ENCODE measurements at regions not wholly inside any gene's neighbourhood (a gene's known extent, or its start where the extent isn't known, plus 50 kb on each side); places are given as distances from the start of the nearest gene placed in this dataset.

DNA sequence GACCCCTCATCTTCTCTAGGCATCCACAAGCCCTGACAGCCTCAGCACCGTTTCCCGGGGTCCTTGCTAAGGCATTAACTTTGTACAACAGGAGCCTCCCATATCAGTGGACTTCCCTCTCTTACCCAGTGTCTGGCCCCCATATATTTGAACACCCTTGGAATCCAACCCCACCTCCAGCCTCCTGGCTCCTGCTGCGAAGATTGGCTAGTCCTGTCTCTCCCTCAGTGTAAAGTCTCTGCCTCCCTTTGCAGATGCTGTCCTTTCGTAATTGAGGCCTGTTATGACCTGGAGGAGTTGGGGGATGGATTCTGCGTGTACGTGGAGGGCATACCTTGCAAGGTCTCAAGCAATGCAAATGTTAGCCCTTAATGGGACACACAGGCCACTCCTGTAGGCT lies 413.7 kb downstream of the IRS2 start:
- Mint-ChIP-seq H3K4me1 (ENCODE audit: unreplicated experiment) (peaks cover 17% of the 10 kb centered on the region), H3K27ac (ENCODE audit: unreplicated experiment) (no peak overlapping the region), H3K4me3 (ENCODE audit: unreplicated experiment) (no peak overlapping the region), H3K27me3 (ENCODE audit: unreplicated experiment) (no peaks in the 10 kb centered on the region), H3K9me3 (ENCODE audit: unreplicated experiment) (no peaks in the 10 kb centered on the region), H3K36me3 (ENCODE audit: unreplicated experiment) (no peaks in the 10 kb centered on the region)
- no peak for DNase-seq (ENCODE audit: extremely low spot score, unreplicated experiment)
- TF ChIP-seq, protein P1, sequence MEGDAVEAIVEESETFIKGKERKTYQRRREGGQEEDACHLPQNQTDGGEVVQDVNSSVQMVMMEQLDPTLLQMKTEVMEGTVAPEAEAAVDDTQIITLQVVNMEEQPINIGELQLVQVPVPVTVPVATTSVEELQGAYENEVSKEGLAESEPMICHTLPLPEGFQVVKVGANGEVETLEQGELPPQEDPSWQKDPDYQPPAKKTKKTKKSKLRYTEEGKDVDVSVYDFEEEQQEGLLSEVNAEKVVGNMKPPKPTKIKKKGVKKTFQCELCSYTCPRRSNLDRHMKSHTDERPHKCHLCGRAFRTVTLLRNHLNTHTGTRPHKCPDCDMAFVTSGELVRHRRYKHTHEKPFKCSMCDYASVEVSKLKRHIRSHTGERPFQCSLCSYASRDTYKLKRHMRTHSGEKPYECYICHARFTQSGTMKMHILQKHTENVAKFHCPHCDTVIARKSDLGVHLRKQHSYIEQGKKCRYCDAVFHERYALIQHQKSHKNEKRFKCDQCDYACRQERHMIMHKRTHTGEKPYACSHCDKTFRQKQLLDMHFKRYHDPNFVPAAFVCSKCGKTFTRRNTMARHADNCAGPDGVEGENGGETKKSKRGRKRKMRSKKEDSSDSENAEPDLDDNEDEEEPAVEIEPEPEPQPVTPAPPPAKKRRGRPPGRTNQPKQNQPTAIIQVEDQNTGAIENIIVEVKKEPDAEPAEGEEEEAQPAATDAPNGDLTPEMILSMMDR (IDR thresholded peaks at IDR 0.05), result no peak

DNA sequence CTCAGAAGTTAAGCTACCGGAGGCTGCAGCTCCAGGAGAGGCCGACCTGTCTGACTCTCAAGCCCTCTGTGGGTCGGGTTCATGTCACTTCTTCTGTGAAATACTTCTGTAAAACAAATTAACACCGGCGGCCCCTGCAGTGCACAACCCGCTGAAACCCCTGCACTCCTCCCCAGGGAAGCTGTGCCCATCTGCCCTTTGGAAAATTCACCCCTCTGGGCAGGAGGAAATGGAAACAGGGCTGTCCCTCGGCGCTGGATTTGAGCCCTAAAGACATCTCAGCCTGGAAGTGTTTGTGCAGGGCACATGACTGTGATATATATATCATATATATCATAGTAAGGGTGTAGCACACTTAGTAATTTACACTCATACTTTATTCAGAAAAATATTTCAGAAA lies 415.3 kb downstream of the IRS2 start:
- no peaks in the 10 kb centered on the region for H3K9me3 Mint-ChIP-seq (ENCODE audit: unreplicated experiment)
- H3K27me3 Mint-ChIP-seq (ENCODE audit: unreplicated experiment), result no peaks in the 10 kb centered on the region
- peaks cover 17% of the 10 kb centered on the region for H3K4me1 Mint-ChIP-seq (ENCODE audit: unreplicated experiment)

DNA sequence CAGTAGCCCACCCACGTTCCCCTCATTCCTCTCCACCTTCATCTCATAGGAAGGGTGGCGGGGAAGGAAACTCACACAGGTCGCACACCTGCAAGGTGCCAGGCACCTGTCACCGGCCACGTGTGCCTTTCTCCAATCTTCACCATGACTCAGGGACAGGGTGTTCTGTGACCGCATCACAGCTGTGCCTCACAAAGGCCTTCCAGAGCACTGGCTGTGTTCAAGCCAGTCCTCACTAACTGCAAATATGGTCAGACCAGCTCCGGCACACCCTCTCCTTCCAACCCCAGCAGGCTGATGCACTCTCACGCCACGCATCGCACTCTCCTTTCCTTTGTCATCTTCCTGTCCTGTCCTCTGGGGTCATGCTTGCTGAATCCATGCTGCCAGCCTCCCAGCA lies 415.9 kb downstream of the IRS2 start:
- H3K9me3 Mint-ChIP-seq (ENCODE audit: unreplicated experiment), result no peaks in the 10 kb centered on the region
- H3K27me3 Mint-ChIP-seq (ENCODE audit: unreplicated experiment), result no peaks in the 10 kb centered on the region
- DNase-seq (ENCODE audit: extremely low spot score, unreplicated experiment), result no peak

More for the DNA sequence above, 415.3 kb downstream of the IRS2 start:
- Mint-ChIP-seq H3K27ac (ENCODE audit: unreplicated experiment) (no peak overlapping the region), H3K36me3 (ENCODE audit: unreplicated experiment) (no peaks in the 10 kb centered on the region), H3K4me3 (ENCODE audit: unreplicated experiment) (no peak overlapping the region)
- DNase-seq (ENCODE audit: extremely low spot score, unreplicated experiment), result no peak
- TF ChIP-seq, protein P1 (IDR thresholded peaks at IDR 0.05), result no peak

DNA sequence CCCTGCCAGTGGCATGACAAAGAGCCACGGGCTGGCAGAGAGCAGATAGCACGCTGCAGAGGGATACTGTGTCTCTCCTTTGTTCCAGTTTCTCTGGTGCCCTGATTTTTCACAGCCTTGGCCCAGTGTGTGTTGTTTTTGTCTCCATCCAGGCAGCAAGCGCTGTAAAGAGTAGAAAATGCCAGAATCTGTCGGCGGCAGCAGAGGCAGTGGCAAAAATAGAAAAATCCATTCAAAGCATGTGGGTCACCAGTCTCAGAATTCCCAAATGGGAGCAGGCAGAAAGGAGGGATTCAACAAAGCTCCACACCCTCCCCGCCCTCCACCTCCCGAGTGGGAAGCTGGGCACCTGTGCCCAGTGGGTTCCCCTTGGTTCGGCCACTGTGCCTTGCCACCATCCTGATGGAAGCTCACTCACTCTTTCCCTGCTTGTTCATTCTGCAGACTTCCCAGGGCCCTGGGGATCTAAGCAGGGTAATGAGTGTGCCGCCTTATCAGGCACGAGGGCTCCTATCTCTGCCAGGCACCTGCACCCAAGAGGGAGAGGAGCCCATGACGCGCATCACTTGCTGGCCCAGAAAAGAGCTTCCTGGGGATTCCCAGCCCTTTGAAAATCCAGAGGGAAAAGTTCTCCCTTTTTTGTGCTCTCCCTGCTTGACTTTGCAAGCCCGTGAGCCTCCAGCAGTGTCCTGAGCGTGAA lies 416.9 kb downstream of the IRS2 start:
- Mint-ChIP-seq H3K27me3 (ENCODE audit: unreplicated experiment) (no peaks in the 10 kb centered on the region), H3K36me3 (ENCODE audit: unreplicated experiment) (no peaks in the 10 kb centered on the region), H3K27ac (ENCODE audit: unreplicated experiment) (no peak overlapping the region), H3K4me1 (ENCODE audit: unreplicated experiment) (peaks cover 14% of the 10 kb centered on the region), H3K9me3 (ENCODE audit: unreplicated experiment) (no peaks in the 10 kb centered on the region), H3K4me3 (ENCODE audit: unreplicated experiment) (no peak overlapping the region)
- TF ChIP-seq, protein P1 (IDR thresholded peaks at IDR 0.05), result no peak
- DNase-seq (ENCODE audit: extremely low spot score, unreplicated experiment), result no peak

More for the DNA sequence above, 415.9 kb downstream of the IRS2 start:
- Mint-ChIP-seq H3K36me3 (ENCODE audit: unreplicated experiment) (no peaks in the 10 kb centered on the region), H3K4me1 (ENCODE audit: unreplicated experiment) (peaks cover 17% of the 10 kb centered on the region), H3K4me3 (ENCODE audit: unreplicated experiment) (no peak overlapping the region), H3K27ac (ENCODE audit: unreplicated experiment) (no peak overlapping the region)
- TF ChIP-seq, protein P1 (IDR thresholded peaks at IDR 0.05), result no peak

DNA sequence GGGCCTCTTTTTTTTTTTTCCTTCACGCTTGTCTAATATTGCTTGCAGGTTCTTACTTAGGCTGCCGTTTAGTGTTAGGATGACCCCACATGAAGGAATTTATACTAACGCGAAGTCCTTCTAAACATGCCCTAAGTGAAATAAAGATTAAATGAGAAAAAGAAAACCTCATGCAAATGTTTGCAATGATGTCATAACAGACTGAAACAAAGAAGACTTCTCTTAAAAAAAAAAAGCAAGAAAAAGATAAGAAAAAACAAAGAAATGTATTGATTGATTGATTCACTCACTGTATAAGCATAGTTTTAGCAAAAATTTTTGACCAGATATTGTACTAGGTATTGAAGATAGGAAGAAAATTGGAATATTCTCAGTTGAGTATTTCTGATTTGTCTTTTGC lies 418.2 kb downstream of the IRS2 start:
- Mint-ChIP-seq H3K4me3 (ENCODE audit: unreplicated experiment) (no peak overlapping the region), H3K36me3 (ENCODE audit: unreplicated experiment) (no peaks in the 10 kb centered on the region), H3K4me1 (ENCODE audit: unreplicated experiment) (peaks cover 14% of the 10 kb centered on the region), H3K9me3 (ENCODE audit: unreplicated experiment) (no peaks in the 10 kb centered on the region), H3K27ac (ENCODE audit: unreplicated experiment) (no peak overlapping the region), H3K27me3 (ENCODE audit: unreplicated experiment) (no peaks in the 10 kb centered on the region)
- no peak for DNase-seq (ENCODE audit: extremely low spot score, unreplicated experiment)
- TF ChIP-seq, protein P1 (IDR thresholded peaks at IDR 0.05), result no peak
